NCI-H2107 (cell line): ENCODE measurements at regions not wholly inside any gene's neighbourhood (a gene's known extent, or its start where the extent isn't known, plus 50 kb on each side); places are given as distances from the start of the nearest gene placed in this dataset.
"Not testable (repeated sequence)": the region's sequence is repeated elsewhere in the genome, so short reads cannot be mapped to it uniquely, and the experiment has no call there.

Source experiments
- DNase-seq: peaks from one replicate; lab custom pipeline; 2025; lab: John Stamatoyannopoulos, UW

DNA sequence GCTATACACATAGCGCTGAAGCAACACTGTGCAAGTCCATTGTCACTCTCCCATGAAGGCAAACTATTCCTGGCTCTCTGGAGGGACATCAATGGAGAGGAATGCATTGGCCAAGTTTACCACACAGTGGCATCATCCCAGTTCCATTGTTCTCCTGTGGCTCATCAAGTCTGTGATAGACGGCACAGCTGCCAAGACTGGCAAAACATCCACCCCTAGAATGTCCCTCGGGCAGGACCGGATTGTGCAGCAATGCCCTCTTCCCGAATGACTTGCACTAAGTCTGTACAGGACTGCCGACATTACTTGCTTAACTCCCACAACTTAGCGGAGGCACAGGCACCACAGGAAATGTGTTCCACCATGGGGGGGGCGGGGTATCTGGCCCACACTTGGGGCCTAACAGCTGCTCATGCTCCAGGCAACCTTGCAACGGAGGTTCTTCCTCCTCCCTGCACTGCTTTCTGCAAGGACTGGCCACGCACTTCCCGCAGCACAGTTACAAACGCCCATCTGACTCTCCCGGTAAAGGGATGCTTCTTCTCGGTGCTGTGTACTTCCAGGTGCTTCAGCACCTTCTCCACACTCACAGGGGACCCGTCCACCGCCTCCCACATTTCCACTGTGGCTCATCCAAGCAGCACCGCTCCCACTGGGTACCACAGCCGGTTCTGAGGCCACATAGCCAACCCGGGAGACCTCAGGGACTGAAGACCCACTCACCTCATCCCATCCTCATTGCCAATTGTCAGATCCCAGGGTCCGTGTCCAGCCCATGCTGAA, 1309.6 kb upstream of the RAG2 start:
- no peak for DNase-seq

DNA sequence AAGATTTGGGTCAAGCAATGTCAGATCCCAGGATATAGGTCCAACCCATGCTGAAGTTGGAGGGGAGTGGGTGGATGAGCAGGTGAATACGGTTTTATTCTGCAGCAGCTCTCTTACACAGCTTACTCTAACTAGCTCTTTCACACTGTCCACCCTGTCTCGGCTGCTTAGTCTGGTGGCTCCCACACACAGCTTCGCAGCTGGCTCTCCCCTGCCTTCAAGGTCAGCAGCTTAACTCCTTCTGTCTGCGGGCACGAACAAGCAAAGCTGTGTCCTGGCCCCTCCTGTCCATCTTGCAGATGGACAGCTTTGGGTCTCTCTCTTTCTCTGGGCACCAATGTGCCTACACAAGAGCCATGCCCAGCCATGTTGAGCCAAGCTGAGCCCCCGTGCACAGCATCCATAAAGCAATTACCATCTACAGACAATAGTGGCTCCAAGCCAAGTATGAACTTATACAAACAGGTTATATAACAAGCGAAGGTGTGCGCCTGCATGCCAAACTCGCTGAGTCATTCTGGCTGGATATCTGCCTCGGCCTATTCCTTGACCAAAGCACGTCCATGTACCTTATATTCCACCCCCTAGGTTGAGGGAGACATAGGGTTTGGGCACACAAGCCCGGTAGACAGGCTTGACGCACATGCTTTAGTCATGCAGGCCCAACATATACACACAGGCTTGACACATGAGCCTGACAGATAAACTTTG, 1307.8 kb upstream of the RAG2 start:
- no peak for DNase-seq

DNA sequence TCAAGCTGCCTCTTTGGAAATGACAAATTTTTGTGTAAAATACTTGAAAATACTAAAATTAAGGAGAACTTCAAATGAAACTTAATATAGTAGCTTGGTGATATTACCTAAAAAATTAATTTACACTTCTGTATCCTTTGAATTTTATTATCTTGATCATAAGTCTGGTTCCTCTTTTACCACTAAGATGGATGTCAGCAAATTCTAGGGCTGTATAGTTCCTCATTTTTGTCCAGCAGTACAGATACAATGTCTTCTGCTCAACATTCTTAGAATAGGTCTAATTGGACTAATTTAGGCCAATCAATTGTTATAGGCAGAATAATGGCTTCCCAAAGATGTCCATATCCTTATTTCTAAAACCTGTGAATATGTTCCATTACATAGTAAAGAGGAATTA, 1298.0 kb upstream of the RAG2 start:
- no peak for DNase-seq

DNA sequence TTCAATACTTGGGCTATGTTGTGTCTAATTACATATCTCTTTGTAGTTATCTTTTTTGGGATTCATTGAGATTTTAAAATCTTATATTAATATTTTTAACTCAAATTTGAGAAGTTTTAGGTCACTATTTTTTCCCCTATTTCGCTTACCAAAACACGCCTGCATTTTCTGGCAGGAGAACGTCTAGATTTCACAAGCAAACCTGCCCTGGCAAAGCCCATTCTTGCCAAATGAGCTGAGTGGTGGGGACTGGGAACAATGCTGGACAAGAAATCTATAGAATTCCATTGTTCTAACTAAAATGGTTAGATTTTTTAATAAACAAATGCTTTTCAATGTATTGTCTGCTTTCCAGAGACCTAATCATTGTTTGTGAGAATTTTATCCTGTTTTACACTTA, 1283.7 kb upstream of the RAG2 start:
- DNase-seq = no peak

DNA sequence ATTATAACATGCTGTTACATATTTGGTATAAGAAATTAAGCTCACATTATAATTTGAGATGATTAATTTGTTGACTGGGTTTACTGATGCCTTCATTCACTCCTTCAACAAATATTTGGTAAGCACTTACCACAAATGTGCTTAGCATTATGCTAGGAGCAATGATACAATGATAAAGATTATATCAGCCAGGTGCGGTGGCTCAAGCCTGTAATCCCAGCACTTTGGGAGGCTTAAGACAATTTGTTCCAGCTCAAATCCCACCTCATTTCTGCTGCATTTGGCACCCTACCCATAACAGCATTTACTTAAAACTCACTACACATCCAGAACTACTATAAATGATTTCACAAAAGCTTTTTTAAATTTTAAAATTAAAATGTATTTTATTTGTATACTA, 1263.6 kb upstream of the RAG2 start:
- DNase-seq = no peak

DNA sequence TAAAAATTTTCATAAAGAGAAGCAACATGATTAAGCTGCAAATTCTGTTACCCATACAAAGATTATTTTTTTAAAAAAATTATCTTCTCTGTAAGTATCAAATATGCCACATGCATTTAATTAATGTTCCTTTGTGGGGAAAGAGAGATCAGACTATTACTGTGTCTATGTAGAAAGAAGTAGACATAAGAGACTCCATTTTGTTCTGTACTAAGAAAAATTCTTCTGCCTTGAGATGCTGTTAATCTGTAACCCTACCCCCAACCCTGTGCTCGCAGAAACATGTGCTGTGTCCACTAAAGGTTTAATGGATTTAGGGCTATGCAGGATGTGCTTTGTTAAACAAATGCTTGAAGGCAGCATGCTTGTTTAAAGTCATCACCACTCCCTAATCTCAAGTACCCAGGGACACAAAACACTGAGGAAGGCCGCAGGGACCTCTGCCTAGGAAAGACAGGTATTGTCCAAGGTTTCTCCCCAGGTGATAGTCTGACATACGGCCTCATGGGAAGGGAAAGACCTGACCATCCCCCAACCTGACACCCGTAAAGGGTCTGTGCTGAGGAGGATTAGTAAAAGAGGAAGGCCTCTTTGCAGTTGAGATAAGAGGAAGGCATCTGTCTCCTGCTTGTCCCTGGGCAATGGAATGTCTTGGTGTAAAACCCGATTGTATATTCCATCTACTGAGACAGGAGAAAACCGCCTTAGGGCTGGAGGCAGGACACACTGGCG, 1260.9 kb upstream of the RAG2 start:
- DNase-seq = not testable (repeated sequence)

DNA sequence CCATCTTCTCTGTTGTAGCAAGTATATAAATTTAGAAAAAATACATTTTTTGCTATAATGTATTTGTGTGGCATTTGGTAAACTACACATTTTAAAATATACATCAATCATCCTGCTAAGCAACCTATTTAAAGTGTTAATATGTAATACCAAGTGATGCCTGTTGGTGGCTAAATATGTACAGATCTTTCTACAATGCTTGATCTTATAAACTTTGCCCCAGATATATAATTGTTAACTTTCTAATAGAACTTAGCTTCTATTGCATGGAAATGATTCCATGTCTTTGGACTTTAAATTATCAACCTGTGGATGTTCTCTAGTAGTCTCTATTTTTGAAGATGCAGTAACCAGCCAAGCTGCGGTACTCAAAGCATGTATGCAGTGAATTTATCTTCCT, 1260.4 kb upstream of the RAG2 start:
- no peak for DNase-seq

DNA sequence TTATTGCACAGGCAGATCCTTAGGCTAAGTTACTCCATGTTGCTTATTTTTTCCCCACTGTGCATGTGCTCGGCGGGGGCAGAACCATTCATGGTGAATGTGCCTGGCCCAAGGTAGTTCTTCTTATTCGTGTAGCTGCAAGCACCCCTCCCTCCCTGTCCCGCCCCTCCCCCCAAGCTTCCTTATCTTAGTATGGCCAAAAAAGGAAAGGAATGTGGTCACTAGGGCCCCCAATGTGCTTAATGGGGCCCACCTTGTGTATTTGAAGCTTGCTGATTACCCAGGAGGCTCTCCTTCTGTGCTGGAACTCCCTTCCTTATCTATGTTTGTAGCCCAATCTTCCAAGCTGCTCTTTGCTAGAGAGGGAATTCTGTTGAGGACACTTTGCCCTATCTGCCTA, 1259.7 kb upstream of the RAG2 start:
- no peak for DNase-seq

DNA sequence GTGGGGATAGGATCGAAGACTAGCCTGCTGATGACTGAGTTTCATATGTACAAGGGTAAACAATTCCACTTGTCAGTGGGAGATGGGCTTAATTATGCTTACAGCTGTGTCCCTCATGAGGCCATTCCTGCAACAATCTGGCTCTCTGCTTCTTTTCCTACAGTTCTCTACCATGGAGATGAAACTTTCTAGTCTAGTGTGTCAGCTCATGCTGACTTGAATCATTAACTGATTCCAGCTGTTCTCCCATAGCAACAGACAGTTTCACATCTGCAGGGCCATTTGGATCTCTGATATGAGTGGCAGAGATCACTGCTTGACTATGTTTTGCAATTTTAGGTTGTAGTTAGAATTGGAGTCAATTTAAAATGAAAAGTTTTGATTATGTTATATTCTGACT, 1251.7 kb upstream of the RAG2 start:
- no peak for DNase-seq

DNA sequence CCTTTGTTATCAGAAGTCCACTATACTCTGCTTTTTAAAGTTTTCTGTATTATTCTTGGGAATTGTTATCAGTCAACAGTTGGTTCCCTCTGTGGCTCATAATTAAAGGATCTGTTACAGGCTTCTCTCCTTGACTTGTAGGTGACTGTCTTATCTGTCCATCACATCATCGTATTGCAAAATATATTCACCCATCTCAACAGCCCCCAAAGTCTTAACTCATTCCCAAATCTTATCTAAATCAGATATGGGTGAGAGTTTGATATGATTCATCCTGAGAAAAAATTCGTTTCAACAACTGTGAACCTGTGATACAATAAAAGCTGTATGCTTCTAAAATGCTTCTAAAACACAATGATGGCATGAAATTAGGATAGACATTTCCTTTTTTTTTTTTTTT, 1245.6 kb upstream of the RAG2 start:
- DNase-seq = no peak

DNA sequence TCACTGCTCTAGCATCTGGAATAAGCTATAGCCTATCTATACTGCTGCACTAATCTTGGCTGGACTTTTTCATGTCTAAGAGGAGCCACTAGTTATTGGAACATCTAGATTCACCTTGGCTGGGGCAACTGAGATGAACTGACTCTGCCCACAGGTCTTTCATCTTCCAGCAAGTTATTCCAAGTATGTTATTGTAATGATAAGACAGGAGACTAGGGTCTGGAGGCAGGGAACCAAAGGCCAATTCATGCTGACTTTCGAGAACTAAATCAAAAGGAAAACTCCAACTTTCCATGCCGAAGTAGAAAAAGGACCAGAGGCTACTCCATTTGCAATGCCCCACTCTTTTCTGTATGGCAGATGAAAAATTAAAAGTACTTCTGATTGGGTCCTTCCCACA, 1243.0 kb upstream of the RAG2 start:
- DNase-seq = no peak

DNA sequence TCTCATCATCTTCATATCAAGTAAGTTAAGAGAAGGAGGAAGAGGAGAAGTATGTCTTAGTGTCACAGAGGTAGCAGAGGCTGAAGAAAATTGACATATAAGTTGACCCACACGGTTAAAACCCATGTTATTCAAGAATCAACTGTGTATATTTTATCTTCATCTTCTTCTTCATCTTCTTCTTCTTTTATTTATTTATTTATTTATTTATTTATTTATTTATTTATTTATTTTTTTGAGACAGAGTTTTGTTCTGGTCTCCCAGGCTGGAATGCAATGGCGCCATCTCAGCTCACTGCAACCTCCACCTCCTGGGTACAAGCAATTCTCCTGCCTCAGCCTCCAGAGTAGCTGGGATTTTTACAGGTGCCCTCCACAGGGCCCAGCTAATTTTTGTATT, 1242.3 kb upstream of the RAG2 start:
- not testable (repeated sequence) for DNase-seq

DNA sequence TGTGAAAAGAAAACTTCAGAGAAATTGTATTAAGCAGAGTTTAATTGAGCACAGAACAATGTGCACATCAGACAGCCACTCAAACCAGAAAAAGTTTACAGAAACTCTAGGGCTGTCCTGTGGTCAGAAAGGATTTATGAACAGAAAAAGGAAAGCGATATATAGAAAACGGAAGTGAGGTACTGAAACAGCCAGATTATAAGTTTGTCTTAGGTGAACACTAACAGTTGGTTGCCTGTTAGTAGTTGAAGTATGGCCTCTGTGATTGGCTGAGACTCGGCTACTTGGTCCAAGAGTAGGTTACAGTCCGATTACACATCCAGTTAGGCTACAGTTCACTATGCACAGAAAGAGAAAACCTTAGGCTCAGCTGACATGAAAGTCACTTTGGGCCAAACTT, 1232.5 kb upstream of the RAG2 start:
- DNase-seq = no peak

DNA sequence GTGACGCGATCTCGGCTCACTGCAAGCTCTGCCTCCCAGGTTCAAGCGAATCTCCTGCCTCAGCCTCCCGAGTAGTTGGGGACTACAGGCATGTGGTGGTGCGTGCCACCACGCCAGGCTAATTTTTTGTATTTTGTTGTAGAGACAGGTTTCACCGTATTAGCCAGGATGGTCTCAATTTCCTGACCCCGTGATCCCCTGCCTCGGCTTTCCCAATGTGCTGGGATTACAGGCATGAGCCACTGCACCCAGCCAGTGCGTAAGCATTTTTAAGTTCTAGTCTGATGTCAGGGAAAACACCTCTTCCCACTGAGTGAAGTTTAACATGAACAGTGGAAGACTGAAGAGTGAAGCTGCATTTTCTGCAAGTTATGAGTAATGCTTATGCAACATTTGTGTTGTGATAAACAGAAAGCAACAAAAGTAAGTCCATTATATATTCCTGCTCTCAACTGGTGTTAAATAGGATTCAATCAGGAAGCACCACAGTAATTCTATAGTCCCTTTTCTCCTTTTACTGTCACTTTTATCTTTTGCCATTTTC, 1219.8 kb upstream of the RAG2 start:
- no peak for DNase-seq

DNA sequence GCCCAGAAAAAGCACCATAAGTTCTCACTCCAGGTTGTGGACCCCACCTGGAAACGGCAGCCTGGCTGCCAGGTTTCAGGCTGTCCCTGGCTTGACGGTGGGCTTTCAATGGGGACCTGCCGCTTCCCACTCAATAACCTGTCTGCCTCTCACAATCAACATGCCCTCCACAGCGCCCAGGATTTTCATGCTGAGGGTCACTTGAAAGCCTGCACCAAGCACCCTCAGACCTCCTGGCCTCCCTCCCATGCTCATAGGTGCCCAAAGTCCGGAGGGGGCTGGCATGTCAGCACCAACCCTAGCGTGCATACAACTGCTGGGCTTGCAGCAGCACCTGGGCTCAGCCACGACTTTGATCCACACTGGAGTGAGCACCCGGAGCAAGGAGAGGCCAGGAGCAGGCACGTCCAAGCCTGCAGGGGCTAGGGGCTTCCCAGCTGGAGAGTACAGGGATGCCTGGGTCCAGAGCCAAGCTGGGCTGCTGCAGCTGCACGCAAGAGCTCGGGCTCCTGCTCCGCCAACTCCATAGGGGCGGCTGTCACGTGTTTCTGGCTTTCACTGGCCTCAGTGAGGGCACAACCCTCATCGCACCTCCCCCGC, 1214.3 kb upstream of the RAG2 start:
- DNase-seq = no peak

DNA sequence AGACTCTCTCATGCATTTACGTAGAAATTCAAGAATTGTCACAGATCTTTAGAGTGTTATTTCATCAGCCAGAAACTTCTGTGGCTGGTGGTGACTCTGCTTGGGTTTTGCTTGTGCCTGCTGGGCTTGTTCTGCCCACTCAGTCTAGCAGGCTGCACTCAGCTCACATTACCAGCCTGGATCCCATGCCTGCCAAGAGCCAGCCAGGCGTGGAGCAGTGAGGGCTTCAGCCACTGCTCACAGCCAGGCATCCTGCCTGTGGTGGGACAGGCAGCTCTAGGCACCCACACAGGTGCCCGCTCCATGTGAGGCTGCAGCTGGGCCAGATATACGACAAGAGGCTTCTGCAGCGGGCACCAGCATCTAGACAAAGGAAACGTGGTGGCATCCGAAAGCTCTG, 1213.3 kb upstream of the RAG2 start:
- DNase-seq = no peak

DNA sequence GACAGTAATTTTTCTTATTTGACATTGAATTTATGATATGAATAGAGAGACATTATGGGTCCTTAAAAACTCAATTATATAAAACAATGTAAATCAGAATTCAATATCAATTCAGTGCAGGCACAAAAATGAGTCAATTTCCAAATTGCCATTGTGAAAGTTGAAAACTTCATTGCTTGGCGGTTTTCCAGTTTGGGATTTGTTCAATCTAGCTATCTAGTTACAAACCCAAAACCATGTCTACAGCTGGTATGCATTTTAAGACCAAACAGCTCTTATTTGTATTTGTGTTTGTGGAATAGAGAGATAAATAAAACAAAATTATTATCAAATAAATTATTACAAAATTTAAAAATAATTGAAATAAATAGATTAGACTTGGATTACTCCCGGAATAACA, 1206.6 kb upstream of the RAG2 start:
- DNase-seq = no peak

DNA sequence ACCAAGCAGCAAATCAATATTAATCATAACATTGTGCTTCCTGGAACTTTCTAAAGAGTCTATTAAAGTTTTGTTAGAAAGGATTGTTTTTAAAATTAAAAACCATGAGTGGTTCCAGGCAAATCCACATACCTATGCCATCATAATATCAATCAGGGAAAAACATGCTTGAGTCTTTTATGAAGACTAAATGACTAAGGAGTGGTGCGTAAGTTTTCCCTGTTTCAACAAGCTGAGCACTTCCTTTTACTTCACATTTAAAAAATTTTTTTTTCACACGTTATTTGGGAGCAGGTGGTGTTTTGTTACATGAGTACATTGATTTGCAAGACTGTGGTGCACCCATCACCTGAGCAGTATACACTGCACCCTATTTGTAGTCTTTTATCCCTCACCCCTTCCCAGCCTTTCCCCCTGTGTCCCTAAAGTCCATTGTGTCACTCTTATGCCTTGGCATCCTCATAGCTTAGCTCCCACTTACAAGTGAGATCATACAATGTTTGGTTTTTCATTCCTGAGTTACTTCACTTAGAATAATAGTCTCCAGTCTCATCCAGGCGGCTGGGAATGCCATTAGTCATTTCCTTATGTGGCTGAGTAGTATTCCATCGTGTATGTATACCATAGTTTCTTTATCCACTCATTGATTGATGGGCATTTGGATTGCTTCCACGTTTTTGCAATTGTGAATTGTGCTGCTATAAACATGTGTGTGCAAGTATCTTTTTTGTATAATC, 1190.3 kb upstream of the RAG2 start:
- DNase-seq = no peak

DNA sequence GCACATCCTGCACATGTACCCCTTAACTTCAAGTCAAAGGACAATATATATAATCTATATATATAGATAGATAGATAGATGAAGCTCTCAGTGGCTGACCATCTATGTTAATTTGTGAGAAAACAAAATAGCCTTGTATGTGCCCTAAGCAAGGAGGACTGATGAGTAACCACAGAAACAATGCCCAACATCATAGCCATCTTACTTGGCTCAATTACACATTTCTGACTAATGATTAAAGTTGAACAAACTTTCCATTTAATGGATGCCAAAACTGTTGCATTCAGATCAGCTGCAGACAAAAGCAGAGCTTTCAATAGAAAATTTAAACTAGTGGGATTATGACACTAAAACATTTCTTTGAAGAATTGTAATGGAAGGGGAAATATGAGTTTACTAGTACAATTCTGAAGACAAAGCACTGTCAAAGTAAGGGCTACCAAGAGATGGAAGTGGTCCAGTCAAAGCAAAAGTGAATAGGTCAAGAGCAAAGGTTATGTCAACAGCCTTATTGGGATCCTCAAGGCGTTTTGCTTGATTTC, 1188.2 kb upstream of the RAG2 start:
- DNase-seq = no peak

DNA sequence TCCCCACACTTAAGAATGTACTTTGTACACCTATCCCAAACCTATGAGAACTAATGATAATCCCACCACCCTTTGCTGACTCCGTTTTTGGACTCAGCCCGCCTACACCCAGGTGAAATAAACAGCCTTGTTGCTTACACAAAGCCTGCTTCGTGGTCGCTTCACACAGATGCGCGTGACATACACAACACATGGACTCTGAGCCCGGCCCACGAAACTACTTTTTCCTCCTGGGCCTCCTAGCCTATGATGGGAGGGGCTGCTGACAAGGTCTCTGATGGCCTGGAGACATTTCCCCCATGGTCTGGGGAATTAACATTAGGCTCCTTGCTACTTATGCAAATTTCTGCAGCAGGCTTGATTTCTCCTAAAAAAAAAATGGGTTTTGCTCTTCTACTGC, 1176.4 kb upstream of the RAG2 start:
- DNase-seq = no peak

DNA sequence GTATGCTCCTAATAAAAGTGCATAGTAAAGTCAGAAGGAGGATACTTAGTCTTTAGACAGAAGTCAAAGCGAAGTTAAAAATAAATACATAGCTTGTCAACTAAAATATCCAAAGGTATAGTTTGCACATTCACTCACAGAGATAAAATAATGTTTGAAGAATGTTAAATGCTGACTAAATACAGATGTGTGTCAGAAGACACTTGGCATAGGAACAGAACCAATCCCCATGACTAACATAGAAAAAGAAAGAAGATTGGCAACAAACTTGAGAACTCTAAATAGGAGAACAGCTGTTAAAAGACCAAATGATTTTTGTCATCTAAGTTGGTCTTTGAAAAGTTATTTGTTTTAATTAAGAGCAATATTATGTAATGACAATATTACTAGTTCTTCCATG, 1172.1 kb upstream of the RAG2 start:
- DNase-seq = no peak
